Trophoblast cell (in vitro differentiated cells and primary cell): ENCODE measurements at regions not wholly inside any gene's neighbourhood (a gene's known extent, or its start where the extent isn't known, plus 50 kb on each side); places are given as distances from the start of the nearest gene placed in this dataset.

Experiments
- DNase-seq, 2 donors: peaks; one replicate each; pipeline ENCODE4 v3.0.0-alpha.2; 2016
- H2AFZ ChIP-seq: 2 replicates; pipeline ENCODE4 v1.6.1; 2013; ENCODE audit warnings: low read length, moderate library complexity, mild to moderate bottlenecking; ENCODE audit not compliant: insufficient read depth, poor library complexity
- H2AK5ac ChIP-seq: 2 replicates; pipeline ENCODE4 v1.6.1; 2013; ENCODE audit warnings: mild to moderate bottlenecking, low read length
- H2BK120ac ChIP-seq: 2 replicates; pipeline ENCODE4 v1.6.1; 2013; ENCODE audit warnings: low read length, mild to moderate bottlenecking, moderate library complexity; ENCODE audit not compliant: insufficient read depth, poor library complexity
- H2BK12ac ChIP-seq: 2 replicates; pipeline ENCODE4 v1.6.1; 2013; ENCODE audit warnings: mild to moderate bottlenecking, low read length, moderate library complexity
- H2BK5ac ChIP-seq: 2 replicates; pipeline ENCODE4 v1.6.1; 2013; ENCODE audit warnings: low read length, low read depth, moderate library complexity, mild to moderate bottlenecking; ENCODE audit not compliant: poor library complexity
- H3K14ac ChIP-seq: 2 replicates; pipeline ENCODE4 v1.6.1; 2013; ENCODE audit warnings: mild to moderate bottlenecking, low read length
- H3K18ac ChIP-seq: 2 replicates; pipeline ENCODE4 v1.6.1; 2013; ENCODE audit warnings: mild to moderate bottlenecking, low read length
- H3K23ac ChIP-seq: 2 replicates; pipeline ENCODE4 v1.6.1; 2013; ENCODE audit warnings: low read length
- H3K27ac ChIP-seq: 2 replicates; pipeline ENCODE4 v1.5.1; 2013; ENCODE audit warnings: low read depth, mild to moderate bottlenecking, inconsistent platforms, low read length, moderate library complexity
- H3K27me3 ChIP-seq: 2 replicates; pipeline ENCODE4 v1.6.1; 2013; ENCODE audit warnings: inconsistent platforms, mild to moderate bottlenecking, low read length, moderate library complexity; ENCODE audit not compliant: insufficient read depth
- H3K36me3 ChIP-seq, 2 experiments: 1 replicate in 1 of 2; 2 replicates in 1 of 2; pipeline ENCODE4 v1.6.1; 2013; ENCODE audit warnings: low read length in 2 of 2, mild to moderate bottlenecking in 2 of 2, moderate library complexity in 1 of 2; ENCODE audit not compliant: insufficient read depth in 2 of 2, control insufficient read depth in 1 of 2
- H3K4ac ChIP-seq: 2 replicates; pipeline ENCODE4 v1.6.1; 2013; ENCODE audit warnings: low read depth, mild to moderate bottlenecking, low read length, moderate library complexity
- H3K4me1 ChIP-seq, 2 experiments: 1 replicate in 1 of 2; 2 replicates in 1 of 2; pipeline ENCODE4 v1.6.1; 2013; ENCODE audit warnings: low read length in 2 of 2, mild to moderate bottlenecking in 2 of 2, moderate library complexity in 1 of 2; ENCODE audit not compliant: insufficient read depth in 2 of 2, control insufficient read depth in 1 of 2
- H3K4me2 ChIP-seq: 2 replicates; pipeline ENCODE4 v1.6.1; 2013; ENCODE audit warnings: inconsistent platforms, mild to moderate bottlenecking, low read length, moderate library complexity
- H3K4me3 ChIP-seq: 2 replicates; pipeline ENCODE4 v1.5.1; 2013; ENCODE audit warnings: mild to moderate bottlenecking, low read depth, low read length, inconsistent platforms
- H3K79me1 ChIP-seq: one replicate; pipeline ENCODE4 v1.6.1; 2013; ENCODE audit warnings: low read length
- H3K79me2 ChIP-seq: 2 replicates; pipeline ENCODE4 v1.6.1; 2013; ENCODE audit warnings: low read length, mild to moderate bottlenecking; ENCODE audit not compliant: control insufficient read depth, insufficient read depth, poor library complexity
- H3K9ac ChIP-seq: 2 replicates; pipeline ENCODE4 v1.6.1; 2013; ENCODE audit warnings: mild to moderate bottlenecking, low read length
- H3K9me3 ChIP-seq: 2 replicates; pipeline ENCODE4 v1.6.1; 2013; ENCODE audit warnings: low read depth, mild to moderate bottlenecking, control low read depth, inconsistent platforms, low read length; ENCODE audit not compliant: insufficient read depth
- H4K12ac ChIP-seq: 2 replicates; pipeline ENCODE4 v1.6.1; 2013; ENCODE audit warnings: low read depth, mild to moderate bottlenecking, low read length, moderate library complexity
- H4K8ac ChIP-seq: 2 replicates; pipeline ENCODE4 v1.6.1; 2013; ENCODE audit warnings: low read depth, mild to moderate bottlenecking, low read length, moderate library complexity
- H4K91ac ChIP-seq: one replicate; pipeline ENCODE4 v1.6.1; 2013; ENCODE audit warnings: low read depth, mild to moderate bottlenecking, low read length, moderate library complexity
- WGBS: extraction: QIAGEN DNeasy Blood & Tissue Kit; methylation state at CpG from one replicate; pipeline ENCODE4 v1.1.7; 2013; ENCODE audit warnings: missing lambda C conversion rate; ENCODE audit not compliant: insufficient read length, insufficient coverage; ENCODE audit errors: extremely low coverage; 5-methylcytosine and 5-hydroxymethylcytosine counted together

DNA sequence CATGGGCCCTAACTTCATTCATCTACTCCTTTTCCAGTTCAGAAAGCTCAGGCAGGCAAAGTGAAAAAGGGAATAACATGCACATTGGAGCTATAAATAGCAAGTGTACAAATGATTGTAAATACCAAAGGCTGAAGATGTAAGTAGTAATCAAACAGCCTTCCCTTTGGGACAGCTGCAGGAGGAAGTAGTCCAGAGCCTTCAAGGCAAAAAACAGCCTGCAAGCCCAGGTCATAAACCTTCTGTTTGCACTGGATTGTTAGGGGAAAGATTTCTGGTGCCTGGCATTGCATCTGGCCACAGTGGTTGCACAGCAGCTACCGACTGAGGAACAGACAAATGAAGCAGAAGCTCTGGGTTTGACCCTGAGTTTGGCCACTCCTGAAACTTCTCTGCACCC, 98.6 kb upstream of the PMFBP1 start:
- Histone ChIP-seq H2AK5ac (no peak overlapping the region), H3K79me1 (no peaks in the 10 kb centered on the region), H3K9ac (no peak overlapping the region), H3K9me3 (no peaks in the 10 kb centered on the region), H4K8ac (no peak overlapping the region), H4K91ac (no peak overlapping the region), H2BK120ac (no peak overlapping the region), H3K27me3 (no peaks in the 10 kb centered on the region), H2BK12ac (no peak overlapping the region), H3K4me3 (no peak overlapping the region), H3K4ac (no peak overlapping the region), H3K23ac (no peak overlapping the region), H3K14ac (no peak overlapping the region), H3K79me2 (no peaks in the 10 kb centered on the region), H3K4me2 (no peak overlapping the region), H2AFZ (no peak overlapping the region), H3K36me3 (no peaks in the 10 kb centered on the region), H4K12ac (no peak overlapping the region), H3K4me1 (no peaks in the 10 kb centered on the region), H2BK5ac (no peak overlapping the region), H3K18ac (no peak overlapping the region), H3K27ac (no peak overlapping the region)
- whole genome bisulfite sequencing = no CpG with 5 or more reads among the region's 1 CpG
- no peak for DNase-seq

GRCh38 chr16:72266836-72267235, 94.9 kb upstream of the PMFBP1 start:
- H2AFZ ChIP-seq = no peak overlapping the region
- no peak overlapping the region for H3K23ac ChIP-seq
- H3K9me3 ChIP-seq = no peaks in the 10 kb centered on the region
- no peak overlapping the region for H3K18ac ChIP-seq
- no CpG with 5 or more reads among the region's 6 CpGs for WGBS
- H4K91ac ChIP-seq = no peak overlapping the region
- no peak overlapping the region for H3K4me3 ChIP-seq
- H2BK120ac ChIP-seq = no peak overlapping the region
- no peaks in the 10 kb centered on the region for H3K79me1 ChIP-seq
- H3K14ac ChIP-seq = no peak overlapping the region
- no peak overlapping the region for H3K9ac ChIP-seq
- H2AK5ac ChIP-seq = no peak overlapping the region
- H3K4me1 ChIP-seq = no peaks in the 10 kb centered on the region
- H3K79me2 ChIP-seq = no peaks in the 10 kb centered on the region
- H4K12ac ChIP-seq = no peak overlapping the region
- H3K4me2 ChIP-seq = no peak overlapping the region
- no peaks in the 10 kb centered on the region for H3K36me3 ChIP-seq
- no peak overlapping the region for H3K4ac ChIP-seq
- no peak for DNase-seq
- no peak overlapping the region for H4K8ac ChIP-seq
- H2BK12ac ChIP-seq = no peak overlapping the region
- H2BK5ac ChIP-seq = no peak overlapping the region
- H3K27ac ChIP-seq = no peak overlapping the region
- no peaks in the 10 kb centered on the region for H3K27me3 ChIP-seq

DNA sequence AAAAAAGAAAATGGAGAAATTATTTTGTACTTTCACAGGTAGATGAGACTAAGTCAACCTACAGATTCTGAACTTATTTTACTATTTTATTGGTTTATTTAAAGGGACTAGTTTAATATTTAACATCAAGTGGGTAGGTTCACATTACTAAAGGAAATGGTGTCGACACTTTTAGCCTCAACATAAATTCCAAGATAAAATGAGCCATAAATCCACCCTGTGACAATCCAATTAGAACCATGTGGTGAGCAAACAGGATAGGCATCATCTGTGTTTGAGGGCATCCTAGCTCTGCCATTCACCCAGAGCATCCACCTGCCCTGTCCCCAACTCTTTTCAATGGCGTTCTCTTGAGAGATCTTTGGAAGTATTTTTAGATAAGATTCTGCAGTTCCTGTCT, 92.8 kb upstream of the PMFBP1 start:
- no peak overlapping the region for H2BK12ac ChIP-seq
- WGBS = no CpG with 5 or more reads among the region's 2 CpGs
- no peaks in the 10 kb centered on the region for H3K4me1 ChIP-seq
- no peak overlapping the region for H4K91ac ChIP-seq
- H3K14ac ChIP-seq = no peak overlapping the region
- H3K4ac ChIP-seq = no peak overlapping the region
- H3K36me3 ChIP-seq = no peaks in the 10 kb centered on the region
- H4K8ac ChIP-seq = no peak overlapping the region
- no peak overlapping the region for H3K18ac ChIP-seq
- H2AFZ ChIP-seq = no peak overlapping the region
- DNase-seq = no peak
- H3K27ac ChIP-seq = no peak overlapping the region
- no peak overlapping the region for H3K4me2 ChIP-seq
- no peak overlapping the region for H3K9ac ChIP-seq
- no peak overlapping the region for H3K4me3 ChIP-seq
- H2BK120ac ChIP-seq = no peak overlapping the region
- no peak overlapping the region for H2BK5ac ChIP-seq
- no peaks in the 10 kb centered on the region for H3K27me3 ChIP-seq
- H3K79me1 ChIP-seq = no peaks in the 10 kb centered on the region
- no peak overlapping the region for H2AK5ac ChIP-seq
- no peaks in the 10 kb centered on the region for H3K9me3 ChIP-seq
- H4K12ac ChIP-seq = no peak overlapping the region
- H3K79me2 ChIP-seq = no peaks in the 10 kb centered on the region
- H3K23ac ChIP-seq = no peak overlapping the region

- no CpG with 5 or more reads among the region's 1 CpG for WGBS
- no peaks in the 10 kb centered on the region for H3K79me1 ChIP-seq
- H3K9ac ChIP-seq = no peak overlapping the region
- H3K36me3 ChIP-seq = no peaks in the 10 kb centered on the region
- H3K79me2 ChIP-seq = no peaks in the 10 kb centered on the region
- no peak overlapping the region for H2BK12ac ChIP-seq
- no peak overlapping the region for H4K12ac ChIP-seq
- DNase-seq = no peak
- H4K8ac ChIP-seq = no peak overlapping the region
- H3K27me3 ChIP-seq = no peaks in the 10 kb centered on the region
- no peak overlapping the region for H3K4ac ChIP-seq
- no peak overlapping the region for H2AK5ac ChIP-seq
- H3K4me2 ChIP-seq = no peak overlapping the region
- H3K23ac ChIP-seq = no peak overlapping the region
- no peaks in the 10 kb centered on the region for H3K9me3 ChIP-seq
- no peaks in the 10 kb centered on the region for H3K4me1 ChIP-seq
- H3K4me3 ChIP-seq = no peak overlapping the region
- no peak overlapping the region for H2BK5ac ChIP-seq
- H3K14ac ChIP-seq = no peak overlapping the region
- no peak overlapping the region for H2BK120ac ChIP-seq
- no peak overlapping the region for H3K18ac ChIP-seq
- H3K27ac ChIP-seq = no peak overlapping the region
- no peak overlapping the region for H2AFZ ChIP-seq
- no peak overlapping the region for H4K91ac ChIP-seq
Measured at GRCh38 chr16:72262711-72263110, 90.8 kb upstream of the PMFBP1 start.
